ENCODE measurements at regions not wholly inside any gene's neighbourhood (a gene's known extent, or its start where the extent isn't known, plus 50 kb on each side); places are given as distances from the start of the nearest gene placed in this dataset.
"Not testable (repeated sequence)": the region's sequence is repeated elsewhere in the genome, so short reads cannot be mapped to it uniquely, and the experiment has no call there.

DNA sequence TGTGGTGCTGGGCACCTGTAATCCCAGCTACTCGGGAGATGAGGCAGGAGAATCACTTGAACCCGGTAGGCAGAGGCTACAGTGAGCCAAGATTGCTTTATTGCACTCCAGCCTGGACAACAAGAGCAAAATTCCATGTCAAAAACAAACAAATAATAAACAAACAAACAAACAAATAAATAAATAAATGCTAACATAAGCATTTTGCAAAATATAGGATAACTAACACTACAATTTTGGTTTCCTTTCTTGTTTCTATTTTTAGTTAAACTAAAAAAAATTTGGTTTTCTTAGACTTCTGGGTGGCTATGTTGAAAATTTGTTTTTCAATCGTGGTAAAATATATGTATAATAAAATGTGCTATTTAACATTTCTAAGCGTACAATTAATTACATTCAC is 115.0 kb upstream of the ZNF516 start:
- H3K4me3 ChIP-seq (ENCODE audit: low read depth, low read length), result no peak overlapping the region

GRCh38 chr18:76605341-76605929 is 110.4 kb upstream of the ZNF516 start:
- TF ChIP-seq, protein P1, sequence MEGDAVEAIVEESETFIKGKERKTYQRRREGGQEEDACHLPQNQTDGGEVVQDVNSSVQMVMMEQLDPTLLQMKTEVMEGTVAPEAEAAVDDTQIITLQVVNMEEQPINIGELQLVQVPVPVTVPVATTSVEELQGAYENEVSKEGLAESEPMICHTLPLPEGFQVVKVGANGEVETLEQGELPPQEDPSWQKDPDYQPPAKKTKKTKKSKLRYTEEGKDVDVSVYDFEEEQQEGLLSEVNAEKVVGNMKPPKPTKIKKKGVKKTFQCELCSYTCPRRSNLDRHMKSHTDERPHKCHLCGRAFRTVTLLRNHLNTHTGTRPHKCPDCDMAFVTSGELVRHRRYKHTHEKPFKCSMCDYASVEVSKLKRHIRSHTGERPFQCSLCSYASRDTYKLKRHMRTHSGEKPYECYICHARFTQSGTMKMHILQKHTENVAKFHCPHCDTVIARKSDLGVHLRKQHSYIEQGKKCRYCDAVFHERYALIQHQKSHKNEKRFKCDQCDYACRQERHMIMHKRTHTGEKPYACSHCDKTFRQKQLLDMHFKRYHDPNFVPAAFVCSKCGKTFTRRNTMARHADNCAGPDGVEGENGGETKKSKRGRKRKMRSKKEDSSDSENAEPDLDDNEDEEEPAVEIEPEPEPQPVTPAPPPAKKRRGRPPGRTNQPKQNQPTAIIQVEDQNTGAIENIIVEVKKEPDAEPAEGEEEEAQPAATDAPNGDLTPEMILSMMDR (IDR thresholded peaks at IDR 0.05; ENCODE audit: low read depth, low read length, missing control alignments), result no peak
- DNase-seq (ENCODE audit: low read depth), result no peak
- H3K4me3 ChIP-seq (ENCODE audit: low read depth, low read length), result no peak overlapping the region

More for the DNA sequence above, 115.0 kb upstream of the ZNF516 start:
- TF ChIP-seq, protein P1 (IDR thresholded peaks at IDR 0.05; ENCODE audit: low read depth, low read length, missing control alignments), result no peak
- no peak for DNase-seq (ENCODE audit: low read depth)

DNA sequence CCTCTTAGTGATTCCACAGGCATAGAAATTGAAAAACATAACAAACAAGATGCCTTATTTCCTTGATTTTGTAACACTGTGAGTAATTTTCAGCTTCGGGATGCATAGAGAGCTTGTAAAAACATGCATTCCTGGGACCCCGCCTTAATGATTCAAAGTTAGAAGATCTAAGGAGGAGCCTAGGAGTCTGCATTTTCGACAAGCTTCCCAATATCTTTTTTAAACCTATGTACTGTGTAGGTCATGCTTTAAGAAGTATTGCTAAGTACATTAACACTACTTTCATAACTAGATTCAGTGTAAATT is 109.8 kb upstream of the ZNF516 start:
- DNase-seq (ENCODE audit: low read depth), result no peak
- TF ChIP-seq, protein P1 (IDR thresholded peaks at IDR 0.05; ENCODE audit: low read depth, low read length, missing control alignments), result no peak
- H3K4me3 ChIP-seq (ENCODE audit: low read depth, low read length), result no peak overlapping the region

DNA sequence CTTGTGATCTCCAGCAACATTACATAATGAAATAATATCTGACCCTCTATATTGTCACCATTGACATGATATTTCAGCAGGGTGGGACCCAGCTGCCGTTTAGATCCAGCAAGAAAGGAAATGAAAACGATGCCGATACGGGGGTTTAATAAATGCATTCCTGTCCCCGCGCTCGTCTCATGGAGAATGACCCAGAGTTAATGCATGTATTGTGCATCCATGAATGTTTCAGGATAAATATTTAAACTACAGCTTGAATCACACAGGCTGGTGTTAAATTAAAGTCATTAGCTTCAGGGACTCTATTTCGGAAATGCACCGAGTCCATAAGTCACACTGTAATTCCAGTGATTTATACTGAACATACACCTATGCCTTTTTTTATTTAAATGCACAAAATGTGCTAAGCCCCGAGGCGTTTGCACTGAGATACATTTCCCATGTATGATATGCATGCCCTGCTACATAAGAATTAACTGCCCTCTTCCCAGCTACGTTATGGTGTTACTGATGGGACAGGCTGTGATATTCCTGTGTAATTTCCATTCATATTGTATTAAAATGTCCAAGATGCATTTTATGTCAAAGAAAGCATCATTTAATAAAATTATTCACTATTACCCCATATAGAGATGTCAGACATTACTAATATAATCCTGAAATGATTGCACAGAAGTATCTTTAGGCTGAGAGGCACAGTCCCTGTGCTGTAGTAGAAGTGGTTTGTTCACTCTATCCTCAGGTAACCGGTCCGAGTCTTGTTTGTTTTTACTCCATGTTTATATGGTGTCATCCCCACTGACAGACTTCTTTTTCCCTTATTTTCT is 109.3 kb upstream of the ZNF516 start:
- no peak overlapping the region for H3K4me3 ChIP-seq (ENCODE audit: low read depth, low read length)
- DNase-seq (ENCODE audit: low read depth), result no peak

GRCh38 chr18:76602191-76602590 is 107.1 kb upstream of the ZNF516 start:
- TF ChIP-seq, protein P1 (IDR thresholded peaks at IDR 0.05; ENCODE audit: low read depth, low read length, missing control alignments), result no peak
- no peak overlapping the region for H3K4me3 ChIP-seq (ENCODE audit: low read depth, low read length)
- DNase-seq (ENCODE audit: low read depth), result no peak

More for the DNA sequence above, 109.3 kb upstream of the ZNF516 start:
- TF ChIP-seq, protein P1 (IDR thresholded peaks at IDR 0.05; ENCODE audit: low read depth, low read length, missing control alignments), result no peak

DNA sequence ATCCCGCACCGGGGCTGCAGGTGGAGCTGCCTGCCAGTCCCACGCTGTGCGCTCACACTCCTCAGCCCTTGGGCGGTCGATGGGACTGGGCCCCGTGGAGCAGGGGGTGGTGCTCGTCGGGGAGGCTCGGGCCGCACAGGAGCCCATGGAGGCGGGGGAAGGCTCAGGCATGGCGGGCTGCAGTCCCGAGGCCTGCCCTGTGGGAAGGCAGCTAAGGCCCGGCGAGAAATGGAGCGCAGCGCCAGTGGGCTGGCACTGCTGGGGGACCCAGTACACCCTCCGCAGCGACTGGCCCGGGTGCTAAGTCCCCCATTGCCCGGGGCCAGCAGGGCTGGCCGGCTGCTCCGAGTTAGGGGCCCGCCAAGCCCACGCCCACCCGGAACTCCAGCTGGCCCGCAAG is 105.0 kb upstream of the ZNF516 start:
- DNase-seq (ENCODE audit: low read depth); H3K4me3 ChIP-seq (ENCODE audit: low read depth, low read length): not testable (repeated sequence)

- TF ChIP-seq, protein P1 (IDR thresholded peaks at IDR 0.05; ENCODE audit: low read depth, low read length, missing control alignments), result no peak
- no peak overlapping the region for H3K4me3 ChIP-seq (ENCODE audit: low read depth, low read length)
Measured at GRCh38 chr18:76594966-76595365, 99.9 kb upstream of the ZNF516 start.

More at GRCh38 chr18:76594966-76595365, 99.9 kb upstream of the ZNF516 start:
- DNase-seq (ENCODE audit: low read depth), result no peak
